NCI-H82 (cell line): ENCODE measurements at regions not wholly inside any gene's neighbourhood (a gene's known extent, or its start where the extent isn't known, plus 50 kb on each side); places are given as distances from the start of the nearest gene placed in this dataset.
"Not testable (repeated sequence)": the region's sequence is repeated elsewhere in the genome, so short reads cannot be mapped to it uniquely, and the experiment has no call there.

Experiments
- DNase-seq: peaks from one replicate; lab custom pipeline; 2025; lab: John Stamatoyannopoulos, UW

- DNase-seq, result no peak
Observed at GRCh38 chr4:24208691-24209090, 318.8 kb upstream of the PPARGC1A start.

DNA sequence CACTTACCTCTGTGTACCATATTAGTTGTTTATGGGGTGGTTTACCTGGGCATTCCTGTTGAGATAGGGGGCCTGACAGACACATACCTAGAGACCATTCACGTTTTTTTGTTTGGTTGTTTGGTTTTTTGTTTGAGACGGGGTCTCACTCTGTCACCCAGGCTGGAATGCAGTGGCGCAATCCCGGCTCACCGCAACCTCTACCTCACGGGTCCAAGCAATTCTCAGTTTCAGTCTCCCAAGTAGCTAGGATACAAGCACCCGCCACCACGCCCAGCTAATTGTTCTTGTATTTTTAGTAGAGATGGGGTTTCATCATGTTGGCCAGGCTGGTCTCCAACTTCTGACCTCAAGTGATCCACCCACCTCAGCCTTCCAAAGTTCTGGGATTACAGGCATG, 314.9 kb upstream of the PPARGC1A start:
- DNase-seq, result not testable (repeated sequence)

DNA sequence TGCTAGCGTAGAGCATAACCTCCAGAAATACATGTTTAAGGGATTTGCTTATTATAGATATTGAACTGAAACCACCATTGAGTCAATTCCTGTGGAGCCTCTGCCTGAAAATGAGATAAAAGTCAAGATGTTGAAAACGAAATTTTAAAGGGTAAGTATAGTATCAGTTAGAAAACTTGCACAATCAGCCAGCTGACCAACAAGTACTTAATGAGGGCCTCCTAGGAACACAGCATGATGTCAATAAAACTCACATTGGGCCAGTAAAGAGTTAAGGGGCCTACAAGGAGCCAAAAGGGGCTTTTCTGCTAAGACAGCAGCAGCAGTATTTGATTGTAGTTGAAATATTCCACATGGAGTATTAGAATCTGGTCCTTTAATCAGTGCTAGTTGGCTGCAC, 314.1 kb upstream of the PPARGC1A start:
- DNase-seq, result no peak

DNA sequence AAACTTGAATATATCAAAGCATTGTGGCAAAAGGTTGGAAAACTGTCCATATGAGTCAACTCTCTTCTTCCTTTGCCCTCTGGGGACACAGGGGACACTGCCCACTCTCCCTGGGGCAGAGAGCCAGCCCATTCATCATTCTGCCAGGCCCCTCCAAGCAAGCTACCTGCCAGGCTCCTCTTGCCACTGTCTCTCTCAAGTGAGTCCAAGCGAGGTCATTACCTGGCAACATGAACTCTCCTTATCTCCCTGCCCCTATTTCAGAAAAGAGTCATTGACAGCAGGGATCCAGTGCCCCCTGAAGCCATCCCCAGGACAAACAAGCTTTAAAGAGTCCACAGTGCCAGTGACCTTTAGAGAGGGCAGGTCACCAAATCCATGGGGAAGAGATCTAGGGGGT, 312.7 kb upstream of the PPARGC1A start:
- no peak for DNase-seq

GRCh38 chr4:24197955-24198354, 308.1 kb upstream of the PPARGC1A start:
- no peak for DNase-seq

GRCh38 chr4:24196785-24197184, 306.9 kb upstream of the PPARGC1A start:
- no peak for DNase-seq

GRCh38 chr4:24195991-24196736, 306.3 kb upstream of the PPARGC1A start:
- DNase-seq, result no peak

- DNase-seq, result no peak
Observed at GRCh38 chr4:24192018-24192641, 302.3 kb upstream of the PPARGC1A start.

GRCh38 chr4:24190761-24191695, 301.2 kb upstream of the PPARGC1A start:
- DNase-seq, result no peak

DNA sequence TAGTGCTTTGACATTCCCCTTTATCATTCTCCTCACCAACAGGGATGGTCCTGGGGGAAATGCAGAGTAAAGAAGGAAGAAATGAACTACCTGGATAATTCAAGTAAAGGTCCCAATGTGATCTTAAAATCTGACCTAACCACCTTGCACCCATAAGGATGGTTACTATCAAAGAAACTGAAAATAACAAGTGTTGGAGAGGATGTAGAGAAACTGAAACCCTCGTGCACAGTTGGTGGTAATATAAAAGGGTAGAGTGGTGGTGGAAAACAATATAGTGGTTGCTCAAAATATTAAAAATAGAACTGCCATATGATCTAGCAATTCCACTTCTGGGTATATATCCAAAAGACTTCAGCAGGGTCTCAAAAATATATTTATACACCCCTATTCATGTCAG, 298.6 kb upstream of the PPARGC1A start:
- DNase-seq, result no peak

DNA sequence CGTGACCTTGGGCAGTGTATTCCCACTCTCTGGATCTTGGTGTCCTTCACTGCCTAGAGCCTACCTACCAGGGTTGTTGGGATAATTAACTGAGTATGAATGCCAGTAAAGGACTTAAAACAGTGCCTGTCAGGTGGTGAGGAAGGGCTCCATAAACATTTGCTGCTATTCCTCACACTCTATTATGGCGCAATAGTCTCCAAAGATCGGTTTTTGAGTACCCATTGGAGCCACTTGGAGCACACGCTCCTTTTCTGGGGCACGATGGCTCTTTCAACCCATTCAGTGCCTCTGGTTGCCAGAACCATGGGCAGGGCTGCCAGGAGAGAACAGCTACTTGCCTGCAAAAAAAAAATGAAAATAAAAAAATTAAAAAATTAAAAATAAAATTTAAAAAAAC, 296.6 kb upstream of the PPARGC1A start:
- DNase-seq, result no peak

DNA sequence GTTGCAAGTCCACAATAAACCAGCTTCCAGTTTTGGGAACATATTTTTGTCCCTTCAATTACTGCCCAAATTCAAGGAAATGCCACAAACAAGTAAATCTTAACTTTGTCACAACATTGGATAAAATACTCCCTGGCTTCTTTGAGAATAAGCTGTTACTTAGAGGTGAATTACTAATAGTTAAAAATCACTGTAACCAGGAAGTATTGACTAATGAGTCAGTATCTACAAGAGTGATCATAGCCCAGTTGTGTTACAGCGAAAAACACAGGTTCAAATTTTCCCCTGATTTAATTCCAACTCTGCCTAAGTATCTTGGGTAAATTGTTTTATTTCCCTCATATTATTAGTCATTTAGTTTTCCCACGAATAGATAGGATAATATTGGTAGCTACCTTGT, 291.2 kb upstream of the PPARGC1A start:
- DNase-seq, result no peak

DNA sequence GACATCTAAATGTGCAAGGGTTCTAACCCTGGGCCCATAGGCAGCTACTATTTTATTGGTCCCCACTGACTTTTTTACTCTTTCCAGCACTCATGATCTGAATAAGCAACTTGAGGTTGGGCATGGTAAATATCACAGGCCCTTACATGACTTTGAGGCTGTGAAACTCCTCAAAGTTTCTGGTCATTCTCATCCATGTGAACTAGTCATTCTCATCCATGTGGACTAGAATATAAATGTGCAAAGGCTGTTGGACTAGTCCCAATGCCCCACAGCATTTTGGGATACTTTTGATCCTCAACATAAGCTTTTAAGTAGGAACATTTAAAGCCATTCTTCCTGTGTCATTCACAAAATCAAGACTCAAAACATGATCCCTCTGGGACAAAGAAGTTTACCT, 290.7 kb upstream of the PPARGC1A start:
- no peak for DNase-seq

DNA sequence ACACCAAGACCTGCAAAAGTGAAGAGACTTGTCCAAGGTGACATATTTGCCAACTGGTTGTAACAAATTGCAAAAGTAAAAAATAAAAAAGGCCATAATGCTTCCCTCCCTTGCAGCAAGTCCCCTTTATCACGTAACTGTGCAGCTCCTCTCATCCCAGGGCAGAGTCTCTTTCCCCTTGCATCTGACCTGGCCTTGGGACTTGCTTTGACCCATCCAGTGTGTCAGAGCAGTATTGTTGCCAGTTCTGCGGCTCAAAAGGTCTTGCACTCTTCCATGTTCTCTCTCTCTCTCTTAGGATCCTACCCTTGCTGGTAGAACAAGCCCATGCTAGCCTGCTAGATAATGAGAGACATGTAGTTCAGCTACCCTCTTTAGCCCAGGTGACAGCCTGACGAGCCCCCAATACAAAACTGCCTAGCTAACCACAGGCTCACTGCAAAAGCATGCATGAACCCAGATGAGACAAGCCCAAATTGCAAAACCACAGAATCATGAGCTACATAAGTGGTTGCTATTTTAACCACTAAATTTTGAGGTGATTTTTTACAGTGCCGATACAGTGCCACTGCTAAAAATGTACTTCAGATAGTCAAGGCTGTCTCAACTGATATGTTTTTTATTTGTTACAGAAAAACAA, 289.5 kb upstream of the PPARGC1A start:
- DNase-seq, result no peak

DNA sequence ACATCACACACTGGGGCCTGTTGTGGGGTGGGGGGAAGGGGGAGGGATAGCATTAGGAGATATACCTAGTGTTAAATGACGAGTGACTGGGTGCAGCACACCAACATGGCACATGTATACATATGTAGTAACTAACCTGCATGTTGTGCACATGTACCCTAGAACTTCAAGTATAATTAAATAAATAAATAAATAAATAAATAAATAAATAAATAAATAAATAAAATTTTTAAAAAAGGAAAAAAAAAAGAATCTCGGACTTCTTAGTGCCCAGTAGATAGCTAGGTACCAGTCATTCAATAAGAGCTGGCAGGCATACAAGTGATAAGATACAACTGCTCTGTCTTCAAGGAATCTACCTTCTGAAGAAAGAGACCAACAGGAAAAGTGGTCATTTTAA, 287.6 kb upstream of the PPARGC1A start:
- not testable (repeated sequence) for DNase-seq

DNA sequence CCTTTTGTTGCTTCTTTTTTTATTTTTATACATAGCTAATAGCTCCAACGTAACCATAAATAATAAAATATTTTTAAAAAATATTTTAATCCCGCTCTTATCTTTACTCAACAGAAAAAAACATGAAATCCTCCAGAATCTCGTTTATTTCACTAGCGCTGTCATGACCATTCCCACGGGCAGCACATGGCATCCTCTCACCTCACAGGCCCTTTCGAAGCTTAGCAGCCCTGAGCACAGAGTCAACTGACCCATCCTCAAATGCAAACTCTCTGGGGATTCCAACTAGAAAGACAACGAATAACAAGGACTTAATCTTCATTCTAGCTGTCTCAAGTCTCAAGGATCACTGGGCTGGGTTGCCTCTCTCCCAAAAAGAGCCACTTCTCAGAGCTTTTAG, 285.9 kb upstream of the PPARGC1A start:
- no peak for DNase-seq

- DNase-seq, result no peak
Observed at GRCh38 chr4:24174602-24175001, 284.8 kb upstream of the PPARGC1A start.

GRCh38 chr4:24172406-24172805, 282.6 kb upstream of the PPARGC1A start:
- DNase-seq, result no peak

- DNase-seq, result no peak
Observed at GRCh38 chr4:24169956-24170355, 280.1 kb upstream of the PPARGC1A start.

GRCh38 chr4:24168658-24169057, 278.8 kb upstream of the PPARGC1A start:
- no peak for DNase-seq

DNA sequence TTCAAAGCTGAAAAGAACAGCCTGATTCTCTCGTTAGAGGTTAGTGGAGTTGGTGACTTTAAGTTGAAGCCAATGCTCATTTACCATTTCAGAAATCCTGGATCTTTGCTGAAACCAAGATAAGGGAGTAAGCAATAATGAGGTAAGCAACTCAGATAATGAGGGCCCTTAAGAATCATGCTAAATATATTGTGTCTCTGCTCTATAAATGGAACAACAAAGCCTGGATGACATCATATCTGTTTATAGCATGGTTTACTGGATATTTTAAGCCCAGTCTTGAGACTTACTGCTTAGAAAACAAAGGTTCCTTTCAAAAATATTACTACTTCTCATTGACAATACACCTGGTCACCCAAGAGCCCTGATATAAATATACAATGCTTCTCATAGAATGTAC, 276.7 kb upstream of the PPARGC1A start:
- DNase-seq, result no peak

DNA sequence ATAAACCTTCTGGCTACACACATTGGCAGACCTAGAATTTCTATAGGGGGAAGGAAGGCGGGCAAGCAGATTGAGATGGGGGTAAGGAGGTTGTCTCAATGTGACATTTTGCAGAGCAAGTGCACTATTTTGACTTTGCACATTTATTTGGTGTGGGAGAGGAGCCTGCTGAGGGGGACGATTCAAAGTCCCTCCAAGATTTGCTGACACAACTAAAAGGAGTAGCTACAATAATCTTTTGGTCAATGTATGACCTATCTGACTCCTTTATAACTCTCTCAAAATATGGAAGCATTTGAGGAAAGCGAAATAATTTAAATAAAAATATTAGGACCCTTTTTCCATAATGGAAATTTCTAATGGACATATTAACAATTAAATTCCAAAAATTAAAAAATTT, 274.9 kb upstream of the PPARGC1A start:
- no peak for DNase-seq
